Trophoblast cell (in vitro differentiated cells and primary cell): ENCODE measurements at regions not wholly inside any gene's neighbourhood (a gene's known extent, or its start where the extent isn't known, plus 50 kb on each side); places are given as distances from the start of the nearest gene placed in this dataset.
A peak's percentile ranks its signal among the peaks of the same experiment; 100 is the strongest.

Source experiments
- DNase-seq, 2 donors: peaks; one replicate each; pipeline ENCODE4 v3.0.0-alpha.2; 2016
- H2AFZ ChIP-seq: 2 replicates; pipeline ENCODE4 v1.6.1; 2013; ENCODE audit warnings: low read length, moderate library complexity, mild to moderate bottlenecking; ENCODE audit not compliant: insufficient read depth, poor library complexity
- H2AK5ac ChIP-seq: 2 replicates; pipeline ENCODE4 v1.6.1; 2013; ENCODE audit warnings: mild to moderate bottlenecking, low read length
- H2BK120ac ChIP-seq: 2 replicates; pipeline ENCODE4 v1.6.1; 2013; ENCODE audit warnings: low read length, mild to moderate bottlenecking, moderate library complexity; ENCODE audit not compliant: insufficient read depth, poor library complexity
- H2BK12ac ChIP-seq: 2 replicates; pipeline ENCODE4 v1.6.1; 2013; ENCODE audit warnings: mild to moderate bottlenecking, low read length, moderate library complexity
- H2BK5ac ChIP-seq: 2 replicates; pipeline ENCODE4 v1.6.1; 2013; ENCODE audit warnings: low read length, low read depth, moderate library complexity, mild to moderate bottlenecking; ENCODE audit not compliant: poor library complexity
- H3K14ac ChIP-seq: 2 replicates; pipeline ENCODE4 v1.6.1; 2013; ENCODE audit warnings: mild to moderate bottlenecking, low read length
- H3K18ac ChIP-seq: 2 replicates; pipeline ENCODE4 v1.6.1; 2013; ENCODE audit warnings: mild to moderate bottlenecking, low read length
- H3K23ac ChIP-seq: 2 replicates; pipeline ENCODE4 v1.6.1; 2013; ENCODE audit warnings: low read length
- H3K27ac ChIP-seq: 2 replicates; pipeline ENCODE4 v1.5.1; 2013; ENCODE audit warnings: low read depth, mild to moderate bottlenecking, inconsistent platforms, low read length, moderate library complexity
- H3K27me3 ChIP-seq: 2 replicates; pipeline ENCODE4 v1.6.1; 2013; ENCODE audit warnings: inconsistent platforms, mild to moderate bottlenecking, low read length, moderate library complexity; ENCODE audit not compliant: insufficient read depth
- H3K36me3 ChIP-seq, 2 experiments: 1 replicate in 1 of 2; 2 replicates in 1 of 2; pipeline ENCODE4 v1.6.1; 2013; ENCODE audit warnings: low read length in 2 of 2, mild to moderate bottlenecking in 2 of 2, moderate library complexity in 1 of 2; ENCODE audit not compliant: insufficient read depth in 2 of 2, control insufficient read depth in 1 of 2
- H3K4ac ChIP-seq: 2 replicates; pipeline ENCODE4 v1.6.1; 2013; ENCODE audit warnings: low read depth, mild to moderate bottlenecking, low read length, moderate library complexity
- H3K4me1 ChIP-seq, 2 experiments: 1 replicate in 1 of 2; 2 replicates in 1 of 2; pipeline ENCODE4 v1.6.1; 2013; ENCODE audit warnings: low read length in 2 of 2, mild to moderate bottlenecking in 2 of 2, moderate library complexity in 1 of 2; ENCODE audit not compliant: insufficient read depth in 2 of 2, control insufficient read depth in 1 of 2
- H3K4me2 ChIP-seq: 2 replicates; pipeline ENCODE4 v1.6.1; 2013; ENCODE audit warnings: inconsistent platforms, mild to moderate bottlenecking, low read length, moderate library complexity
- H3K4me3 ChIP-seq: 2 replicates; pipeline ENCODE4 v1.5.1; 2013; ENCODE audit warnings: mild to moderate bottlenecking, low read depth, low read length, inconsistent platforms
- H3K79me1 ChIP-seq: one replicate; pipeline ENCODE4 v1.6.1; 2013; ENCODE audit warnings: low read length
- H3K79me2 ChIP-seq: 2 replicates; pipeline ENCODE4 v1.6.1; 2013; ENCODE audit warnings: low read length, mild to moderate bottlenecking; ENCODE audit not compliant: control insufficient read depth, insufficient read depth, poor library complexity
- H3K9ac ChIP-seq: 2 replicates; pipeline ENCODE4 v1.6.1; 2013; ENCODE audit warnings: mild to moderate bottlenecking, low read length
- H3K9me3 ChIP-seq: 2 replicates; pipeline ENCODE4 v1.6.1; 2013; ENCODE audit warnings: low read depth, mild to moderate bottlenecking, control low read depth, inconsistent platforms, low read length; ENCODE audit not compliant: insufficient read depth
- H4K12ac ChIP-seq: 2 replicates; pipeline ENCODE4 v1.6.1; 2013; ENCODE audit warnings: low read depth, mild to moderate bottlenecking, low read length, moderate library complexity
- H4K8ac ChIP-seq: 2 replicates; pipeline ENCODE4 v1.6.1; 2013; ENCODE audit warnings: low read depth, mild to moderate bottlenecking, low read length, moderate library complexity
- H4K91ac ChIP-seq: one replicate; pipeline ENCODE4 v1.6.1; 2013; ENCODE audit warnings: low read depth, mild to moderate bottlenecking, low read length, moderate library complexity
- whole genome bisulfite sequencing: extraction: QIAGEN DNeasy Blood & Tissue Kit; methylation state at CpG from one replicate; pipeline ENCODE4 v1.1.7; 2013; ENCODE audit warnings: missing lambda C conversion rate; ENCODE audit not compliant: insufficient read length, insufficient coverage; ENCODE audit errors: extremely low coverage; 5-methylcytosine and 5-hydroxymethylcytosine counted together

DNA sequence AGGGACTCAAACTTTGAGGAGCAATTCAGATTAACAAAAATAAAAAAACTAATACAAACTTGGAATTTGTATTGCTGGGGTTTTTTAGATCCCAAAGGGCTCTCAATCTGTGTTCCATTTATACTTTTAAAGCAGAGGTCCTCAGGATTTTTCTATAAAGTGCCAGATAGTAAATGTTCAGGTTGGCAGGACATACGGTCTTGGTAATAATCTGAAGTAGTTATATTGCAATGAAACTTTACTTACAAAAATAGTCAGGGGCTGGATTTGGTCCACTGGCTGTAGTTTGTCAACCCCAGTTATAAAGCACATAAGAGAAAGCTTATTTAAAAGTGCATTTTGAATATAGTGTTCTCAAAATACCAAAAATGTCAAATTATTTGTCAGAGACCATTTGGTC is 164.1 kb upstream of the CTSO start:
- Histone ChIP-seq H4K8ac (no peak overlapping the region), H3K4ac (no peak overlapping the region), H2BK12ac (no peak overlapping the region), H2BK5ac (no peak overlapping the region), H3K23ac (no peak overlapping the region), H3K79me1 (peaks cover 4% of the 10 kb centered on the region), H3K14ac (no peak overlapping the region), H4K12ac (no peak overlapping the region), H3K4me1 (peaks cover 0 to 2% of the 10 kb centered on the region in 2 experiments), H3K79me2 (no peaks in the 10 kb centered on the region), H2AFZ (no peak overlapping the region), H3K4me2 (no peak overlapping the region), H3K9ac (no peak overlapping the region), H3K18ac (no peak overlapping the region), H3K36me3 (no peaks in the 10 kb centered on the region), H3K9me3 (no peaks in the 10 kb centered on the region), H4K91ac (no peak overlapping the region), H3K4me3 (no peak overlapping the region), H3K27ac (no peak overlapping the region), H3K27me3 (no peaks in the 10 kb centered on the region), H2AK5ac (no peak overlapping the region), H2BK120ac (no peak overlapping the region)
- DNase-seq = peak in 1 of 2 donors; percentile 14
- no CpG with 5 or more reads among the region's 1 CpG for WGBS

DNA sequence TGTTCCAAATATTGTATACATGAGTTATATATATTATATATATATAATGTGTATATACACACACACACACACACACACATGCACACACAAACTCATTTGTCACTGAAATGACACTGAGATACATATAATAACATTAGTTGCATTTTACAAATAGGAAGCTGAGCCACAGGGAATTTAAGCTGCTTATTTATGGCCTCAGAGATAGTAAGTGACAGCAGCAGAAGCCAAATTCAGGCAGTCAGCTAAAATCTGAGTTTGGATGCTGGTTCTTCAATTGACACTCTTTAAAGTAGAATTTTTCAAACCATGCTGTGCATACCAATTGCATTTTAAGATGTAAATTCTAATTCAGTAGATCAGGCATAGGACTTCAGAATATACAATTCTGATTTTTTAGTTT is 163.3 kb upstream of the CTSO start:
- no peak overlapping the region for H4K91ac ChIP-seq
- no peaks in the 10 kb centered on the region for H3K79me2 ChIP-seq
- no peak overlapping the region for H3K4me3 ChIP-seq
- H3K27me3 ChIP-seq = no peaks in the 10 kb centered on the region
- no peak overlapping the region for H3K4me2 ChIP-seq
- no peak for DNase-seq
- H2AFZ ChIP-seq = no peak overlapping the region
- no peak overlapping the region for H3K14ac ChIP-seq
- H2AK5ac ChIP-seq = no peak overlapping the region
- H4K12ac ChIP-seq = no peak overlapping the region
- no peak overlapping the region for H4K8ac ChIP-seq
- H2BK12ac ChIP-seq = no peak overlapping the region
- no peak overlapping the region for H3K18ac ChIP-seq
- no peak overlapping the region for H2BK120ac ChIP-seq
- no peak overlapping the region for H3K4ac ChIP-seq
- H3K9ac ChIP-seq = no peak overlapping the region
- H3K27ac ChIP-seq = no peak overlapping the region
- H3K23ac ChIP-seq = no peak overlapping the region
- H3K79me1 ChIP-seq = peaks cover 4% of the 10 kb centered on the region
- H3K9me3 ChIP-seq = no peaks in the 10 kb centered on the region
- H2BK5ac ChIP-seq = no peak overlapping the region
- H3K4me1 ChIP-seq = peaks cover 0 to 2% of the 10 kb centered on the region in 2 experiments
- H3K36me3 ChIP-seq = no peaks in the 10 kb centered on the region

DNA sequence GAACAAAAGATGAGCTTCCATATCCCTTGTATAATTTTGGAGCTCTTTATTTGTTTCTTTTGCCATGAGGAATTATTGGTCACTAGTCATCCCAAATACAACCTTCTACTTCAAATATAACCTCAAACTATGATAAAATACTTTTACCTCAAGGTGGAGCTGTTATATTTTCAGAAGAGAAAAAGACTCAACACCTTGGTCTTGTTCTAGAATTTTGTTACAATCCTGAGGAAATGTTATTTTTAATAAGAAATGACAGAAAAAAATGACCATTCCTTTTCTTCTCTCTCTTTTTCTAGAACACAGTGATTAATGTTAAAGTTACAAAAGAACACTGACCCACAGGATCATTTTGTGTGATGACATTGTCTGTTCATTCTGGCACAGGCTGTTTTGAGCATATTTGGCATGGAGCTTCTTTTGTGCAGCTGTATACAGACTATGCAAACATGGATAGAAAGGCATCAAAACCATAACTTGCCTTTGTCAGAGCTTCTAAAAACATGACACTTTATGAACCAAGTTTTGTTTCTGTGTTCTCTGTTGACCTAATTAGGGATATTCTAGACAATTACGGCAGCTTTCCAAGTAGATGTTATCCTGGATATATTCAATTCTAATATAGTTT is 159.6 kb upstream of the CTSO start:
- Histone ChIP-seq H3K14ac (no peak overlapping the region), H4K8ac (no peak overlapping the region), H3K79me1 (peaks cover 6% of the 10 kb centered on the region), H3K27ac (no peak overlapping the region), H4K12ac (no peak overlapping the region), H3K79me2 (no peaks in the 10 kb centered on the region), H3K9ac (no peak overlapping the region), H3K27me3 (no peaks in the 10 kb centered on the region), H2BK5ac (no peak overlapping the region), H3K23ac (no peak overlapping the region), H2AK5ac (no peak overlapping the region), H3K18ac (no peak overlapping the region), H3K4me2 (no peak overlapping the region), H2BK12ac (no peak overlapping the region), H3K9me3 (no peaks in the 10 kb centered on the region), H4K91ac (no peak overlapping the region), H3K4ac (no peak overlapping the region), H3K4me1 (peaks cover 2 to 10% of the 10 kb centered on the region in 2 experiments), H3K36me3 (no peaks in the 10 kb centered on the region), H2BK120ac (no peak overlapping the region), H2AFZ (no peak overlapping the region), H3K4me3 (no peak overlapping the region)
- DNase-seq = peak in 1 of 2 donors; percentile 7
- WGBS = no CpG with 5 or more reads among the region's 1 CpG

DNA sequence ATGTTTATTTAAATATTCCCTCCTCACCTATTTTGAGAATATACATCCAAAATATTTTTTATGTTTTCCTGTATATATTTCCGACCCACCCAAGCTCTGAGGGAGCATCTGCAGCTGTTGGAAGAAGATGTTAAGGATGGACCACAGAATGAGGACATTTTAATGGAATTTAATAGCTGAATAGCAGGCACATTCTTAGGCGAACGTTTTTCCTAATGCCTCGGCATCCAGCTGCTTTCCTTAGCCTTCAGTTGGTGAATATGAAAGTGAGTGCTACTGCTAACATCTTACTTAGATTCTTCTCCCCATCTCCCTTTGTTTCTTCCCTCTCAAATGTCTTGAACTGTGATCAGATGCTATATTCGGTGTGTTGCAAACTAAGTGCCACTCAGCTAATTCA is 158.0 kb upstream of the CTSO start:
- Histone ChIP-seq H3K23ac (no peak overlapping the region), H2AFZ (no peak overlapping the region), H3K4me3 (no peak overlapping the region), H3K27ac (no peak overlapping the region), H3K4ac (no peak overlapping the region), H3K14ac (no peak overlapping the region), H3K27me3 (no peaks in the 10 kb centered on the region), H2BK120ac (no peak overlapping the region), H2AK5ac (no peak overlapping the region), H4K91ac (no peak overlapping the region), H4K8ac (no peak overlapping the region), H3K4me2 (no peak overlapping the region), H3K79me1 (peaks cover 6% of the 10 kb centered on the region), H3K4me1 (peaks cover 2 to 10% of the 10 kb centered on the region in 2 experiments), H3K9ac (no peak overlapping the region), H4K12ac (no peak overlapping the region), H3K18ac (no peak overlapping the region), H3K79me2 (no peaks in the 10 kb centered on the region), H3K36me3 (no peaks in the 10 kb centered on the region), H2BK12ac (no peak overlapping the region), H2BK5ac (no peak overlapping the region), H3K9me3 (no peaks in the 10 kb centered on the region)
- DNase-seq = no peak
- whole genome bisulfite sequencing = no CpG with 5 or more reads among the region's 5 CpGs
